Lower leg skin (tissue), 4 donors: ENCODE measurements at regions not wholly inside any gene's neighbourhood (a gene's known extent, or its start where the extent isn't known, plus 50 kb on each side); places are given as distances from the start of the nearest gene placed in this dataset.
A peak's percentile ranks its signal among the peaks of the same experiment; 100 is the strongest.

ENCODE experiments used
- DNase-seq, 2 donors: peaks; one replicate each; pipeline ENCODE4 v3.0.0-alpha.2; 2019; ENCODE audit warnings: low spot score in 2 of 2
- H3K4me3 ChIP-seq: fragments of 200-600 bp; sonication (generic); 2 replicates; pipeline ENCODE4 v1.5.1; 2017; ENCODE audit warnings: mild to moderate bottlenecking, low read depth; ENCODE audit not compliant: poor library complexity, severe bottlenecking
- CTCF ChIP-seq, 3 donors: fragments of 450-650 bp; IDR thresholded peaks; one replicate each; pipeline ENCODE4 v1.5.1; 2016; ENCODE audit warnings: antibody characterized with exemption in 3 of 3, mild to moderate bottlenecking in 3 of 3, moderate library complexity in 2 of 3
- POLR2A ChIP-seq, 2 donors: fragments of 450-650 bp; IDR thresholded peaks; one replicate each; pipeline ENCODE4 v1.6.1; 2016 to 2017; ENCODE audit warnings: antibody characterized with exemption in 2 of 2, mild to moderate bottlenecking in 1 of 2, moderate library complexity in 1 of 2
- WGBS, 2 donors: methylation state at CpG; one replicate each; pipeline ENCODE4 v1.1.5; 2018; 5-methylcytosine and 5-hydroxymethylcytosine counted together
- intact Hi-C: fragments of 100-400 bp; cut with DNase I; formaldehyde crosslinking; loops from one replicate; pipeline ENCODE4 v1.15.0; 2023; ENCODE audit warnings: low total_unique reads

GRCh38 chr6:6891125-6891721 is 216.5 kb upstream of the RREB1 start:
- peak in 1 of 2 donors; percentile 86 for DNase-seq
- no peak overlapping the region for H3K4me3 ChIP-seq
- 58 to 62% methylated on average over 8 of the region's 8 CpGs for WGBS, 2 donors
- intact Hi-C loops = no loop called here
- TF ChIP-seq CTCF (IDR thresholded peaks at IDR 0.05) (no peak), POLR2A (IDR thresholded peaks at IDR 0.05) (no peak)

GRCh38 chr6:6891949-6892461 is 215.8 kb upstream of the RREB1 start:
- TF ChIP-seq CTCF (IDR thresholded peaks at IDR 0.05) (no peak), POLR2A (IDR thresholded peaks at IDR 0.05) (no peak)
- no peak for DNase-seq
- intact Hi-C loops = no loop called here

GRCh38 chr6:6892744-6893583 is 214.8 kb upstream of the RREB1 start:
- no peak overlapping the region for H3K4me3 ChIP-seq
- intact Hi-C loops = no loop called here
- TF ChIP-seq CTCF (IDR thresholded peaks at IDR 0.05) (no peak), POLR2A (IDR thresholded peaks at IDR 0.05) (no peak)
- no peak for DNase-seq
- WGBS, 2 donors = 83 to 90% methylated on average over 15 to 17 of the region's 17 CpGs

More at GRCh38 chr6:6891949-6892461, 215.8 kb upstream of the RREB1 start:
- H3K4me3 ChIP-seq = no peak overlapping the region
- 33 to 45% methylated on average over 6 of the region's 6 CpGs for WGBS, 2 donors

DNA sequence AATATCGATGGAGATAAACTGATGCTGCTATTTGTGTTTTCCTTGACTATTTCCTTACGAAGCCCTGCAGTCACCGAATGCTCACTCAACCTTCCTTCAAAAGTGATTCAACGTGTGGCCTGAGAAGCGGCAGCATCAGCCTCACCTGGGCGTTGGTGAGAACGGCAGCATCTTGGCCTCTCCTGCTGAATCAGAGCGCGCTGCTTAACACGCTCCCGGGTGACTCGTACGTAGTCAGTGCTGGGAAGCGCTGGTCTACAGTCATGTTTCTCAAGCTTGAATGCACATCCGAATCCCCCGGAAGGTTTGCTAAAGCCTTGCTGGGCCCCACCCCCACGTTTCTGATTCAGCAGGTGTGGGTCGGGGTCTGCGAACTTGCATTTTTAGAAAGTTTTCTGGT is 214.1 kb upstream of the RREB1 start:
- TF ChIP-seq CTCF (IDR thresholded peaks at IDR 0.05) = no peak
- TF ChIP-seq POLR2A (IDR thresholded peaks at IDR 0.05) = no peak
- DNase-seq = no peak
- no peak overlapping the region for H3K4me3 ChIP-seq
- 81 to 83% methylated on average over 19 of the region's 19 CpGs for WGBS, 2 donors
- intact Hi-C loops = no loop called here

DNA sequence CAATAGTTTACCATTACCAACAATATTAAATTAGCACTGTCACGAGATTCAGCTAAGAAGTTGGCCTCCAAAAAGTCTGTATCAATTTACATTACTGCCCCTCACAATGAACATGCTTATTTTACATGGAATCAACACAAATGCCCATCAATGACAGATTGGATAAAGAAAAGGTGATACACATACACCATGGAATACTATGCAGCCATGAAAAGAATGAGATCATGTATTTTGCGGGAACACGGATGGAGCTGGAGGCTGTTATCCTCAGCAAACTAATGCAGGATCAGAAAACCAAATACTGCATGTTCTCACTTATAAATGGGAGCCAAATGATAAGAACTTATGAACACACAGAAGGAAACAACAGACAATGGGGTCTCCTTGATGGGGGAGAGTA is 211.8 kb upstream of the RREB1 start:
- no peak for TF ChIP-seq CTCF (IDR thresholded peaks at IDR 0.05)
- no peak for TF ChIP-seq POLR2A (IDR thresholded peaks at IDR 0.05)
- WGBS, 2 donors = 96 to 97% methylated on average over 3 of the region's 3 CpGs
- no peak for DNase-seq
- no peak overlapping the region for H3K4me3 ChIP-seq
- intact Hi-C loops = no loop called here
